Heart left ventricle (tissue), 13 donors: ENCODE measurements at regions not wholly inside any gene's neighbourhood (a gene's known extent, or its start where the extent isn't known, plus 50 kb on each side); places are given as distances from the start of the nearest gene placed in this dataset.

Experiments
- POLR2A ChIP-seq, 2 donors: fragments of 450-650 bp; IDR thresholded peaks; one replicate each; pipeline ENCODE4 v1.6.1; 2017; ENCODE audit warnings: antibody characterized with exemption in 2 of 2, mild to moderate bottlenecking in 2 of 2, moderate library complexity in 2 of 2
- TF ChIP-seq, protein P1 (sequence below), 12 donors: fragments of 200-600 bp; sonication (generic) in 4 of 12; IDR thresholded peaks; one replicate each; pipeline versions ENCODE4 v1.5.0 to v1.8.0; 2018 to 2022; ENCODE audit warnings: antibody characterized with exemption in 12 of 12, mild to moderate bottlenecking in 5 of 12
- donor health status: ischemic (EF 13 %, LVEDD 7.1; RV severe dilation, severe dysfunction).
- donor health status: DM: no; HTN: yes; CAD: no.
- donor health status: DM: no; HTN: no; CAD: no.
- donor health status: ischemic (EF 25% LVEDD 6.9; RV normal size, moderate dysfunction).
- donor health status: ischemic (EF 25% LVEDD 5.7; RV mildly dilated, moderate dysfunction).
- donor health status: ischemic (EF 35%, LVEDD 5.7; RV mildly dilated, moderate dysfunction).
- donor health status: nonischemic (EF 11% LVEDD 7.7; RV severe dilation, severe dysfunction).
- donor health status: DM: yes; HTN: yes; CAD: no.
- donor health status: PGD.
- donor health status: ischemic (EF 29% LVEDD 5.4; RV normal size, mild dysfunction).
- donor health status: nonischemic (EF 23%, LVEDD 6.1; RV moderate dilation, normal function).

- TF ChIP-seq, protein P1, sequence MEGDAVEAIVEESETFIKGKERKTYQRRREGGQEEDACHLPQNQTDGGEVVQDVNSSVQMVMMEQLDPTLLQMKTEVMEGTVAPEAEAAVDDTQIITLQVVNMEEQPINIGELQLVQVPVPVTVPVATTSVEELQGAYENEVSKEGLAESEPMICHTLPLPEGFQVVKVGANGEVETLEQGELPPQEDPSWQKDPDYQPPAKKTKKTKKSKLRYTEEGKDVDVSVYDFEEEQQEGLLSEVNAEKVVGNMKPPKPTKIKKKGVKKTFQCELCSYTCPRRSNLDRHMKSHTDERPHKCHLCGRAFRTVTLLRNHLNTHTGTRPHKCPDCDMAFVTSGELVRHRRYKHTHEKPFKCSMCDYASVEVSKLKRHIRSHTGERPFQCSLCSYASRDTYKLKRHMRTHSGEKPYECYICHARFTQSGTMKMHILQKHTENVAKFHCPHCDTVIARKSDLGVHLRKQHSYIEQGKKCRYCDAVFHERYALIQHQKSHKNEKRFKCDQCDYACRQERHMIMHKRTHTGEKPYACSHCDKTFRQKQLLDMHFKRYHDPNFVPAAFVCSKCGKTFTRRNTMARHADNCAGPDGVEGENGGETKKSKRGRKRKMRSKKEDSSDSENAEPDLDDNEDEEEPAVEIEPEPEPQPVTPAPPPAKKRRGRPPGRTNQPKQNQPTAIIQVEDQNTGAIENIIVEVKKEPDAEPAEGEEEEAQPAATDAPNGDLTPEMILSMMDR (IDR thresholded peaks at IDR 0.05): no peak
- TF ChIP-seq POLR2A (IDR thresholded peaks at IDR 0.05): no peak
Observed at GRCh38 chr5:3123763-3124157, 372.3 kb upstream of the IRX2 start.
